ENCODE measurements at regions not wholly inside any gene's neighbourhood (a gene's known extent, or its start where the extent isn't known, plus 50 kb on each side); places are given as distances from the start of the nearest gene placed in this dataset.

DNA sequence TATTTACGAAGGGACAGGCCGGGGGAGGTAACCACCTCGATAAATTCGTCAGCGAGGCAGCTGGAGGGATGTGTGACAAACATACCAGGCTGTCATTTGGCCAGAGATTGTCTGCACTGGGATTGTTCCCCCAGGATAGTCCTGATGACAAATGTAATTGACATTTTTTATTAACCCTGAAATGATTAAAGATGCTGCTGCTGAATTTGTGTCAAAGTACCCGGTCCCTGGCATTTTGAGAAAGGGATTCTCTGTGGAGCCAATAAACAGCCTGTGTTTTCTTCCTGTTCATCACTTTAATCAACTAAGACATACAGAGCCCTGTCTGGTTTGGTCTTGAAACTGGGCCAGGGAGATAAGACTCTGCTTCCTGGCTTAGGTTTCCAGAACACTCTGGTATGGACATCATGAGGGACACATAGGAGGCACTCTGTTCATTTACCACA, 117.6 kb downstream of the SLC25A47 start:
- no peak for DNase-seq

GRCh38 chr14:100441271-100441947, 118.3 kb downstream of the SLC25A47 start:
- no peak for DNase-seq

GRCh38 chr14:100442036-100442435, 118.9 kb downstream of the SLC25A47 start:
- DNase-seq, result no peak

DNA sequence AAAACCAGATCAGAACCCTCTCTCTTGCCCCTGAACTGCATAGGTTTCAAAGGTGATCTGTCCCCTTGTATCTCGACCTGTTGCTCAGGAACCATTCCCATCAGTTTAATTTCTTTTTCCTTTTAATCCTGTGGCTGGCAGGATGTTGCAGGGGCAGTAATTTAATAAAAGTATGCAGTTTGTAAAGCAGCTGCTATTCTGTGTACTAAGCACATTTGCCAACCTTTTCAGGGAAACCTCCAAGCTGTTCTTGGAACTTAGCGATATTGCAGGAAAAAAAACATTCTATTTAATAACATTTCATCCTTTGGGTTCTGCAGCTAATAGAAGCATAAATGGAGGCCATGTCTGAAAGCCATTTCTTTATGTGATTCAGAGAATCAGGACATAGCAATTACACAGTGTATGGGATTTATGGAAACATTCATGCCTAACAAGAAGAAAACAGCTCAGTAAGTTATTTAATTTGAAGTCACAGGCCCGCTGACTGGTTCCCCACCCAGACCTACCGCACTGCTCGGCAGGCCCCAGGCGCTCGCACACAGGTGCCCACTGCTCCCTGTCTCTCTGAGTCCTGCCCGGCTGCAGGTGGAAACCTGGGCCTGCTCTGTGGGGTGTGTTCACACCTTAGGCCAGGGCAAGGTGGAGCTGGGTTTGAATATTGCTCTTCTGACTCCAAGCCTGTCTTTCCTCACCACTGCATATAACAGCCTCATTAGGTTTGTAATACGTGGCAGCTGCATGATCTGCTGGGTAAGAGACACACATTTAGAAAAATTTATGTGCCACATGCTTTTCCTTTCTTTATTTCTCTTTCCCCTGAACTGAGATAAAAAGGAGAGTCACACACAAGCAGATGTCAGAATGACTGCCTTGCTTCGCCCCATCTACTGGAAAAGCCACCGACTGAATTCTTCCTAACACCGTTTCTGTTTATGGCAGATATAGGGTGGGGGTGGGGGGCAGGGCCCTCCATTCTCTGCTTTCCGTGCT, 119.7 kb downstream of the SLC25A47 start:
- DNase-seq, result no peak

- DNase-seq, result no peak
These were observed 120.5 kb downstream of the SLC25A47 start for GRCh38 chr14:100443603-100444002.

DNA sequence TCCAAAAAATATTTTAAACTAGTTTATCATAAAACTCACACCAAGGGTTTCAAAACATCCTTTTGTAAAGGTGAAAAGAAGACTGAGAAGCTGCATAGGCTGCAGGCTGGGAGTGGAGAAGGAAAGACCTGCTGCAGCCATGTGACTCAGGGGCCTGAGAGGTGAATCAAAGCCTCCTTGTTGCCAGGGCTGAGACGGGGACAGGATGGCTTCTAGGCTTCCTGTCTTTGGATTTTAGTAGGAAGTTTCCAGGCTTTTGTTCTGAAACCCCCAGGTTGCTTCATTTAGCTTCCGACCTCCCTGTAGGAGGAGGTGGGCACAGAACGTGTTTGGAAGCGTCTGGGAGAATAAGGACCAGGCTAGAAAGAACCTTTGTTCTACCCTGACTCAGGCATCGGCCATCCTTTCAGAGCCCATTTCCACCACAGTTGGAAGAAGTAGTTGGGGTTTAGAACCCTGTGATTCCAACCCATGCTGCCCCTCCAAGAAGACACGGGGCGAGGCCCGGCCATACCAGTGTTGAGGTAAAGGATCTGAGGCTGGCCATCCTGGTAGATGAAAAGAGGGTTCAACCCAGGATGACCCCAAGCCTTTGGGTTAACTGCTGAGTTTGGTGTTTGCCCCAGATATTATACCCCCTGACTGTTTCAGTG, 122.4 kb downstream of the SLC25A47 start:
- DNase-seq, result no peak

DNA sequence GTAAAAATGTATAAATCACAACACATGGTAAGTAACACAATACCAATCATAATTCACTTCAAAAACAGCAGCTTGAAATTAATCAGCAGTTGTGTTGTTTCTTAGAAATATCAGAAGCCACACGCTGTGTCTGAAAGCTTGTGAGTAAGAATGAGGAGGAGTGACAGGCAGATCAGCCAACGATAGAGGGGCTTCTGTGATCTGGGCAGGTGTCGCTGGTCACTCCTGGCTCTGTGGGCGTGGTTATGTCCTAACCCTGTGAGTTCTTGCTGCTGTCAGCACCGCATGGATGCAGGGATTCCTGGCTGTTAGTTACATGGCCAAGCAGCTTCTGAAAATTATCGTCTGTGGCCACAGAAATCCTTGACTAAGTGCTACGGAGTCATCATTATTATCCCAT, 123.4 kb downstream of the SLC25A47 start:
- peak; percentile 72 to 87 for DNase-seq

- DNase-seq, result no peak
These were observed 125.2 kb downstream of the SLC25A47 start for GRCh38 chr14:100448376-100448775.

DNA sequence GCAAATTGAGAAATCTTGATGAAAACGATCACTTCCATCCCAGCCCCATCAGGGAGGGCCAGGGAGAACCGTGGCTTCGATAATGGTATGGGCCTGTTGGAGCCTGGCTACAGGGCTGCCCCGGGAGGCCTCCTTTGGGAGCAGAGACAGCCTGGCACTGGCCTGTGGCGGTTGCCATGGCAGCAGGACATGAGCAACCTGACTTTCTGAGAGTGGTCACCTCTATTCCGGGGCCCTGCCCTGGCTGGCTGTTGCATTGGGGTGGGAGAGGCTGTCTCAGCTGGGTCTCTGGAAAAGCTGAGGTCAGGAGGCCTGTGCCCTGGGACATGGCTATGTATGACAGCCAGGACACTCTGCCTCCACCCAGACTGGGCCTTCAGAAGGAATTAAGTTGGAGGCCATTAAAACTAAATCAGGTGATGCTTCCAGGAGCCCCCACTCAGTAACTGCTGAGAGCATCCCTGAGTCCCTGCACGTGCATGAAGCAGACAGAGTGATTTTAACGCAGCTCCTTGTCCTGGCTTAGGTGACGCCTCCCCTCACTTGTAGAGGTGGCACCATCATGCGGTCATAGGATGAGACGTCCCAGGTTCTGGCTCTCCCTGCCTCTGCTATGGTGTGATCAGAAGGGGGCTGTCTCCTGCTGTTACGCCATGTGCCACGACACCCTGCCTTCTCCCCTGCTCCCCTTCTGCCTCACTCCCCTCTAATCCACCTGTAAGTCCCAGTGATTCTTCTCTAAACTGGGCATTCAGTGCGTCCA, 126.3 kb downstream of the SLC25A47 start:
- DNase-seq, result peak in 1 of 2 experiments; percentile 47

- DNase-seq, result no peak
These were observed 126.9 kb downstream of the SLC25A47 start for GRCh38 chr14:100450049-100450448.

- DNase-seq, result no peak
These were observed 127.6 kb downstream of the SLC25A47 start for GRCh38 chr14:100450736-100451135.

DNA sequence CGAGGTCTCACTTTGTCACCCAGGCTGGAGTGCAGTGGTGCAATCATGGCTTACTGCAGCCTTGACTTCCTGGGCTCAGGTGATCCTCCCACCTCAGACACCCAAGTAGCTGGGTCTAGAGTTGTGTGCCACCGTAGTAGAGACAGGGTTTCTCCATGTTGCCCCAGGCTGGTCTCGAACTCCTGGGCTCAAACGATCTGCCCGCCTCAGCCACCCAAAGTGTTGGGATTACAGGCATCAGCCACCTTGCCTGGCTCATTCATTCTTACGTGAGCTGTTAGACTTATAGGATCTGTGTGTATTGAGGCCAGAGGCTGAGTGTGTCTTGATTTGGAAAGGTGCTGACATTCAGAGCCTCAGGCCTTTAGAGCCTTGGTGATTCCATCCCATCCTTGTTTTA, 128.1 kb downstream of the SLC25A47 start:
- no peak for DNase-seq

- DNase-seq, result no peak
These were observed 130.8 kb downstream of the SLC25A47 start for GRCh38 chr14:100453930-100454329.

- DNase-seq, result no peak
These were observed 131.3 kb downstream of the SLC25A47 start for GRCh38 chr14:100454437-100454836.

GRCh38 chr14:100463937-100464336, 123.3 kb downstream of the BEGAIN start:
- DNase-seq, result no peak

DNA sequence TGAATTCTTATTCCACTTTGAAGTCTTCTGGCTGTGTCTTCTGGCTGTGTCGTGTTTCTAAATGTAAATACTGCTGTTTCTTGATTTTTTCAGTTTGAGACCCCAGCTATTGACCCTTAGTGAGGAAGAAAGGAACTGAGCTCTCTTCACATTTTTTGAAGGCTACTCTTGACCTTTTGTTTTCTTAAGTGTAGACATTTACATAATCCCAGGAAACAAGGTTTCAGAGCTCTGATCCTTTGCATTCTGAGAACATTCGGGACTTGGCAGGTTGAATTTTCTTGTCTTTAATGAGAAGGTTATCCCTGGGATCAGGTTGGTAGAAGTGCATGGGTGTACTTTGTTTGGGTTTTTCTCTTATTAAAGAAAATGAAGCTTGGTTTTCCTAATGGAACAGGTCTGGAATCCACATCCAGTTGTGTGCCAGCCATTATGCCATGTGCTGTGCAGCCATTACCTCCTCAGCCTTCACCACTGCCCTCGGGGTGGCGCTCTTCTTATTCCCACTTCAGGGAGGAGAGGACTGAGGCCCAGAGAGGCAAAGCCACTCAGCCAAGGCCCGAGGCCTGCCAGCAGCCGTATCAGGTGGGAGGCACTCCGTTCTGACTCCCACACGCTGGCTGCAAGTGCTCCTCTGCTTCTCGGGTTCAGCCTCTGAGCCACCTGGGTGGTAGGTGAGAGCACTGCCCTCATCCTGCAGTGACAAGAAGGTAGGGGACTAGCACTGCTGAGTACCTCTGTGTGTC, 120.9 kb downstream of the BEGAIN start:
- no peak for DNase-seq

DNA sequence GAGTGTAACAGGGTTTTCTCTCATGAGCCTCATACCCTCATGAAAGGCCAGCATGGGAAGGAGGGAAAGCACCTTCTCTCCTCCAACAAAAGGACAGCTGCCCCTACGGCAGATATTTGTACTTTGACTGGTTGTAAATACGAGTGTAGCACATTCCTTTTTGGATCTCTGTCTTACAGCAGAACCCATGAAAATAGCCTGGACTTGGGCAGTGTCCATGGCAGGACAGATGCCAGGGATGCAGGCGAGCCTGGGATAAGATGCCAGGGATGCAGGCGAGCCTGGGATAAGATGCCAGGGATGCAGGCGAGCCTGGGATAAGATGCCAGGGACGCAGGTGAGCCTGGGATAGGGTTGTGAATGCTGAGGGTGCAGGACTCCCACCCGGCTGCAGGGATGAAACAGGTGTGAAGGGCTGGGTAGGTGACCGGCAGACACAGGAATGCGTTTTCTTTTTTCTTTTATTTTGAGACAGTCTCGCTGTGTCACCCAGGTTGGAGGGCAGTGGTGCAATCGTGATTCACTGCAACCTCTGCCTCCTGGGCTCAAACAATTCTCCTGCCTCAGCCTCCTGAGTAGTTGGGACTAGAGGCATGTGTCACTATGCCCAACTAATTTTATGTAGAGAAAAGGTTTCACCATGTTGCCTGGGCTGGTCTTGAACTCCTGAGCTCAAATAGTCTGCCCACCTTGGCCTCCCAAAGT, 120.0 kb downstream of the BEGAIN start:
- no peak for DNase-seq

GRCh38 chr14:100467939-100468338, 119.3 kb downstream of the BEGAIN start:
- DNase-seq, result no peak

GRCh38 chr14:100468557-100468956, 118.7 kb downstream of the BEGAIN start:
- DNase-seq, result no peak

DNA sequence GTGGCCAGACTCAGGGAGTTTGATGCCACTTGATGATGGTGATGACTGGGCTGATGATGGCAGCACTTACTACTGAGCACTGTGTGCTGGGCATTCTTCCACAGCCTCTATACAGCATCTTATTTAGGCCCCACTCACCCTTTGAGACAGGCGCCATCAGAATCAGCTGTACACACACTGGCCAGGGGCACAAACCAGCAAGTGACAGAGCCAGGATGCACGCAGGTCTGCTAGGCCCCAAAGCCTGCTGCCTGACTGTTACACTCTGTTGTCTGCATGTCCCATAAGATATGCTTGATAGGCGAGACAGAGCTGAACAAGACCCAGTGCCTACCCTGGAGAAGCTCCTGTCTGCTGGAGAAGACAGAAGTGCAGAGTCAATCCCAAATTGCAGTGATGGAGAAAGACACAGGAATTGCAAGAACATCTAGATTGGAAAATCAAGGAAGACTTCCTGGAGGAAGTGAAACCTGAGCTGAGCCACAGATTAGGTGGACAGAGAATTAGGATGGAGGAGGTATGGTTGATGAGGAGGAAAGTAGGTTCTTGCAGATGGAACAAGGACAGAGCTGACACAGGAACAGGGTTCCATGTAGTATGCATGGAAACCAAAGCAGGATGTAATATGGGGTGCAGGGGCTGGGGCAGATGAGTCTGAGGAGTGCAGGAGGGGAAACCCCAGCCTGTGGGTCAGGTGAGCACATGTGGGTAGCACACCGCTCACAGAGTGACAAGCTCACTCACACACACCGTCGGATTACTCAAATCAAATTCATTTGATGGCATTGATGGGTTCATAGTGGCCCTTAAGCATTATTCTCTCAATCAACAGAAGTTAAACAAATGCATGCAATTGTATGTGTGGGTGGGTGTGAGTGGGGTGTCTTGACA, 117.3 kb downstream of the BEGAIN start:
- no peak for DNase-seq

Data from NCI-H524 (cell line).